Neural progenitor cell (in vitro differentiated cells): ENCODE measurements at regions not wholly inside any gene's neighbourhood (a gene's known extent, or its start where the extent isn't known, plus 50 kb on each side); places are given as distances from the start of the nearest gene placed in this dataset.
"Not testable (repeated sequence)": the region's sequence is repeated elsewhere in the genome, so short reads cannot be mapped to it uniquely, and the experiment has no call there.

Experiments
- DNase-seq: peaks from one replicate; pipeline ENCODE4 v3.0.0-alpha.2; 2016; ENCODE audit warnings: low spot score
- H2AFZ ChIP-seq: fragments of 200-600 bp; sonication (generic); replicated peaks from 2 replicates; pipeline ENCODE4 v1.6.1; 2016; ENCODE audit warnings: antibody characterized with exemption
- H3F3A ChIP-seq: fragments of 200-600 bp; sonication (generic); 2 replicates; pipeline ENCODE4 v1.6.1; 2016; ENCODE audit warnings: antibody characterized with exemption, low read depth
- H3K27ac ChIP-seq: fragments of 200-600 bp; sonication (generic); 2 replicates; pipeline ENCODE4 v1.5.1; 2016; ENCODE audit warnings: mild to moderate bottlenecking
- H3K27me3 ChIP-seq: fragments of 200-600 bp; sonication (generic); 2 replicates; pipeline ENCODE4 v1.6.1; 2016; ENCODE audit warnings: mild to moderate bottlenecking, moderate library complexity
- H3K36me3 ChIP-seq: fragments of 200-600 bp; sonication (generic); 2 replicates; pipeline ENCODE4 v1.5.1; 2016
- H3K4me1 ChIP-seq: fragments of 200-600 bp; sonication (generic); 2 replicates; pipeline ENCODE4 v1.6.1; 2016; ENCODE audit warnings: mixed run types
- H3K4me2 ChIP-seq: fragments of 200-600 bp; sonication (generic); 2 replicates; pipeline ENCODE4 v1.6.1; 2016
- H3K4me3 ChIP-seq: fragments of 200-600 bp; sonication (generic); 2 replicates; pipeline ENCODE4 v1.5.1; 2016
- H3K79me2 ChIP-seq: fragments of 200-600 bp; sonication (generic); 2 replicates; pipeline ENCODE4 v1.6.1; 2016; ENCODE audit warnings: low read depth
- H3K9ac ChIP-seq: fragments of 200-600 bp; sonication (generic); 2 replicates; pipeline ENCODE4 v1.6.1; 2016
- H3K9me3 ChIP-seq: fragments of 200-600 bp; sonication (generic); 2 replicates; pipeline ENCODE4 v1.5.1; 2016; ENCODE audit warnings: low read depth
- H4K20me1 ChIP-seq: fragments of 200-600 bp; sonication (generic); 2 replicates; pipeline ENCODE4 v1.6.1; 2016; ENCODE audit warnings: low read depth
- H3K27ac Mint-ChIP-seq: 3 replicates; pipeline ENCODE4 v1.8.0; 2021; ENCODE audit warnings: mixed read lengths
- H3K27me3 Mint-ChIP-seq: 2 replicates; pipeline ENCODE4 v1.8.0; 2022; ENCODE audit warnings: low read depth, mild to moderate bottlenecking, inconsistent platforms, moderate library complexity, mixed read lengths; ENCODE audit not compliant: insufficient read depth
- H3K36me3 Mint-ChIP-seq: 3 replicates; pipeline ENCODE4 v1.8.0; 2021; ENCODE audit warnings: mixed read lengths
- H3K4me1 Mint-ChIP-seq: 3 replicates; pipeline ENCODE4 v1.8.0; 2021; ENCODE audit warnings: mixed read lengths
- H3K4me3 Mint-ChIP-seq: 3 replicates; pipeline ENCODE4 v1.8.0; 2021; ENCODE audit warnings: mild to moderate bottlenecking, moderate library complexity, mixed read lengths
- H3K9me3 Mint-ChIP-seq: 3 replicates; pipeline ENCODE4 v1.8.0; 2020; ENCODE audit warnings: mixed read lengths
- EZH2 ChIP-seq: fragments of 200-600 bp; sonication (generic); IDR thresholded peaks from 2 replicates; pipeline ENCODE4 v1.6.1; 2017; ENCODE audit warnings: antibody characterized with exemption, mild to moderate bottlenecking, moderate library complexity
- EZH2phosphoT487 ChIP-seq: fragments of 200-600 bp; sonication (generic); IDR thresholded peaks from 2 replicates; pipeline ENCODE4 v1.6.1; 2017; ENCODE audit warnings: antibody characterized with exemption
- TF ChIP-seq, protein P1 (sequence below): fragments of 200-600 bp; sonication (generic); IDR thresholded peaks from 2 replicates; pipeline ENCODE4 v1.5.1; 2017; ENCODE audit warnings: antibody characterized with exemption, mild to moderate bottlenecking

DNA sequence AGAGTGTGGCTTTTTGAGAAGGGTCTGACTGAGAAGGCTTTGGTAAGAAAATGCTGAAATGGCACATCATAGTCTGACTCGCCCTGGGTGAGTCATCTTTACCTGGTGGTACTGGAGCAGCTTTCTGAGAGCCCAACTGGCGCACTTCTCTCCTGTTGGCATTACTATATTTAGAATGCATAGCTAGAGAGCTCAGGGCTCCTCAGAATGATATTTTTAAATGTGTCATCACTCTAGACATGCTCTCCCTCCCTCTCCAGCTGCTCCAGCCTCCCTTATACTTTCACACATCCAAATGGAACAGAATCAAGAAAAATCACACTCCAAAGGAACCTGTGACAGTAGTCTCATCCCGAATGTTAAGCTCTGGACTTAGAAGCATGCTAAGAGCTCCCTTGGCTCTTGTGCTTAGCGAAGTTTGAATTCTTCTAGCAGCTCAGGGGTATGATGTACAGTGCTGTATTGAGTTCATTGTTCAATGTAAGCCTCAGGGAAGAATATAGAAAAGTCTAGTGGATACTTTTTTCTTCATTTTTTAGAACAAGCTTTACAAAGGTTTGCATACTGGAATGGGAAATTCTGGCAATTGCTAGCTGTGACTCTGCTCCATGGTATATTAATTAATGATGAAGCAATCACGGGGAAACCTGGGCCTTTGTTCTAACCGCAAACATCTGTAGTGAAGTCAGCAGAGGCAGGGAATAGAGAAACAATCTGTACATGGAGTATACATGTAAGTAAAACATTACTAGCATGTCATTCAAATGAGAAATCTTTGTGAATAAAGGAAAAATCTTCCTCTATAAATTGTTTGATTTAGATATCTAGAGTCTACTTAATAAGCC lies 751.2 kb upstream of the NRXN1 start:
- no peaks in the 10 kb centered on the region for H3K36me3 ChIP-seq
- no peaks in the 10 kb centered on the region for H3K27me3 Mint-ChIP-seq
- no peaks in the 10 kb centered on the region for H3K79me2 ChIP-seq
- no peak overlapping the region for H3K9ac ChIP-seq
- H3K36me3 Mint-ChIP-seq, result no peaks in the 10 kb centered on the region
- no peaks in the 10 kb centered on the region for H3K27me3 ChIP-seq
- H3F3A ChIP-seq, result no peaks in the 10 kb centered on the region
- peak overlapping the region; percentile 64 for H2AFZ ChIP-seq
- H3K9me3 ChIP-seq, result no peaks in the 10 kb centered on the region
- no peak overlapping the region for H3K27ac Mint-ChIP-seq
- no peak overlapping the region for H3K4me3 Mint-ChIP-seq
- H3K4me3 ChIP-seq, result no peak overlapping the region
- no peak overlapping the region for H3K4me2 ChIP-seq
- no peaks in the 10 kb centered on the region for H3K4me1 ChIP-seq
- DNase-seq, result no peak
- no peaks in the 10 kb centered on the region for H3K4me1 Mint-ChIP-seq
- peaks cover 7% of the 10 kb centered on the region for H3K9me3 Mint-ChIP-seq
- H3K27ac ChIP-seq, result no peak overlapping the region
- H4K20me1 ChIP-seq, result no peaks in the 10 kb centered on the region
- no peak for TF ChIP-seq EZH2phosphoT487
- TF ChIP-seq, protein P1, sequence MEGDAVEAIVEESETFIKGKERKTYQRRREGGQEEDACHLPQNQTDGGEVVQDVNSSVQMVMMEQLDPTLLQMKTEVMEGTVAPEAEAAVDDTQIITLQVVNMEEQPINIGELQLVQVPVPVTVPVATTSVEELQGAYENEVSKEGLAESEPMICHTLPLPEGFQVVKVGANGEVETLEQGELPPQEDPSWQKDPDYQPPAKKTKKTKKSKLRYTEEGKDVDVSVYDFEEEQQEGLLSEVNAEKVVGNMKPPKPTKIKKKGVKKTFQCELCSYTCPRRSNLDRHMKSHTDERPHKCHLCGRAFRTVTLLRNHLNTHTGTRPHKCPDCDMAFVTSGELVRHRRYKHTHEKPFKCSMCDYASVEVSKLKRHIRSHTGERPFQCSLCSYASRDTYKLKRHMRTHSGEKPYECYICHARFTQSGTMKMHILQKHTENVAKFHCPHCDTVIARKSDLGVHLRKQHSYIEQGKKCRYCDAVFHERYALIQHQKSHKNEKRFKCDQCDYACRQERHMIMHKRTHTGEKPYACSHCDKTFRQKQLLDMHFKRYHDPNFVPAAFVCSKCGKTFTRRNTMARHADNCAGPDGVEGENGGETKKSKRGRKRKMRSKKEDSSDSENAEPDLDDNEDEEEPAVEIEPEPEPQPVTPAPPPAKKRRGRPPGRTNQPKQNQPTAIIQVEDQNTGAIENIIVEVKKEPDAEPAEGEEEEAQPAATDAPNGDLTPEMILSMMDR, result no peak
- no peak for TF ChIP-seq EZH2

DNA sequence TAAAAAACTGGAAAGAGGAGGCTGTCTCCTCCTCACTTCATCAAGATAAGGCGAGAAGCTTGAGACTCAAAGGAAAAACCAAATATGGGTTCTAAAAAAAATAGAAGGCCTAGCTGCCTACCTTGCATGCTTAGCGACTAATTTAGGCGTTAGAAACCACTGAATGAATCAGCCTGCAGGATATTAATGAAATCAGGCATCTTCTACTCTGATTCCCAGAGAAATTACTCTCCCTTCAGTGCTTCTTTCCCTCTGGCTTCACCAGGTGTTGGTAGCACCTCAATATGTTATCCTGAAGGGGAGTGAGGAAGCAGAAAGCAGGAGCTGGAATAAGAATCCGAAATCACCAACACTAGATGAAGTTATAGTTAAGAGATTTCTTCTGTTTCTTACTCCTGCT lies 749.8 kb upstream of the NRXN1 start:
- Histone ChIP-seq H3K4me1 (no peaks in the 10 kb centered on the region), H3K4me2 (no peak overlapping the region), H3K9me3 (no peaks in the 10 kb centered on the region), H3K27ac (no peak overlapping the region), H3K27me3 (no peaks in the 10 kb centered on the region), H2AFZ (no peak overlapping the region), H4K20me1 (no peaks in the 10 kb centered on the region), H3K4me3 (no peak overlapping the region), H3K36me3 (no peaks in the 10 kb centered on the region), H3K9ac (no peak overlapping the region), H3F3A (no peaks in the 10 kb centered on the region), H3K79me2 (no peaks in the 10 kb centered on the region)
- H3K4me1 Mint-ChIP-seq, result no peaks in the 10 kb centered on the region
- no peaks in the 10 kb centered on the region for H3K27me3 Mint-ChIP-seq
- no peak for DNase-seq
- TF ChIP-seq, protein P1, result no peak
- TF ChIP-seq EZH2phosphoT487 (no peak), EZH2 (no peak)
- no peaks in the 10 kb centered on the region for H3K36me3 Mint-ChIP-seq
- H3K9me3 Mint-ChIP-seq, result peaks cover 7% of the 10 kb centered on the region
- no peak overlapping the region for H3K27ac Mint-ChIP-seq
- H3K4me3 Mint-ChIP-seq, result no peak overlapping the region

GRCh38 chr2:51780353-51780752 lies 748.4 kb upstream of the NRXN1 start:
- H3K4me1 ChIP-seq, result no peaks in the 10 kb centered on the region
- H3K27me3 Mint-ChIP-seq, result no peaks in the 10 kb centered on the region
- H3K36me3 Mint-ChIP-seq, result no peaks in the 10 kb centered on the region
- no peaks in the 10 kb centered on the region for H4K20me1 ChIP-seq
- no peaks in the 10 kb centered on the region for H3K9me3 ChIP-seq
- TF ChIP-seq, protein P1, result no peak
- TF ChIP-seq EZH2 (no peak), EZH2phosphoT487 (no peak)
- no peaks in the 10 kb centered on the region for H3K27me3 ChIP-seq
- DNase-seq, result no peak
- H3K9ac ChIP-seq, result no peak overlapping the region
- no peak overlapping the region for H3K4me3 ChIP-seq
- no peaks in the 10 kb centered on the region for H3K79me2 ChIP-seq
- H3K4me2 ChIP-seq, result no peak overlapping the region
- H3K36me3 ChIP-seq, result no peaks in the 10 kb centered on the region
- no peak overlapping the region for H3K27ac Mint-ChIP-seq
- no peaks in the 10 kb centered on the region for H3K4me1 Mint-ChIP-seq
- no peak overlapping the region for H2AFZ ChIP-seq
- H3K4me3 Mint-ChIP-seq, result no peak overlapping the region
- peaks cover 7% of the 10 kb centered on the region for H3K9me3 Mint-ChIP-seq
- no peak overlapping the region for H3K27ac ChIP-seq
- H3F3A ChIP-seq, result no peaks in the 10 kb centered on the region

DNA sequence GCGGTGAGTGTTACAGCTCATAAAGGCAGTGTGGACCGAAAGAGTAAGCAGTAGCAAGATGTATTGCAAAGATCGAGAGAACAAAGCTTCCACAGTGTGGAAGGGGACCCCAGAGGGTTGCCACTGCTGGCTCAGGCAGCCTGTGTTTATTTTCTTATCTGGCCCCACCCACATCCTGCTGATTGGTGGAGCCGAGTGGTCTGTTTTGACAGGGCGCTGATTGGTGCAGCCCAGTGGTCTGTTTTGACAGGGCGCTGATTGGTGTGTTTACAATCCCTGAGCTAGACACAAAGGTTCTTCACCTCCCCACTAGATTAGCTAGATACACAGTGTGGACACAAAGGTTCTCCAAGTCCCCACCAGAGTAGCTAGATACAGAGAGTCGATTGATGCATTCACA lies 747.8 kb upstream of the NRXN1 start:
- not testable (repeated sequence) for H3K79me2 ChIP-seq, H3K9me3 ChIP-seq, H3K4me1 ChIP-seq, H3F3A ChIP-seq, DNase-seq, H3K27ac ChIP-seq, H3K27ac Mint-ChIP-seq, H3K9me3 Mint-ChIP-seq, H3K4me3 ChIP-seq, H3K36me3 Mint-ChIP-seq, H3K27me3 ChIP-seq, H3K4me2 ChIP-seq, H3K9ac ChIP-seq, H3K36me3 ChIP-seq, H2AFZ ChIP-seq, H3K27me3 Mint-ChIP-seq, H3K4me1 Mint-ChIP-seq, H3K4me3 Mint-ChIP-seq, H4K20me1 ChIP-seq
